ENCODE measurements at regions not wholly inside any gene's neighbourhood (a gene's known extent, or its start where the extent isn't known, plus 50 kb on each side); places are given as distances from the start of the nearest gene placed in this dataset.

GRCh38 chr4:95929448-95930064, 89.7 kb downstream of the PDHA2 start:
- no peak for DNase-seq

GRCh38 chr4:95939141-95939540, 99.2 kb downstream of the PDHA2 start:
- Histone ChIP-seq H3K27me3 (ENCODE audit: control insufficient read depth, insufficient read depth, low read length) (no peaks in the 10 kb centered on the region), H3K9me3 (ENCODE audit: control insufficient read depth in 2 of 3, insufficient read depth in 1 of 3, low read length in 3 of 3) (no peaks in the 10 kb centered on the region), H3K9ac (ENCODE audit: low read length in 3 of 3) (no peak overlapping the region), H3K27ac (ENCODE audit: low read depth in 2 of 2, low read length in 2 of 2) (no peak overlapping the region), H3K4me3 (ENCODE audit: low read length in 3 of 3) (no peak overlapping the region), H3K4me1 (ENCODE audit: control insufficient read depth in 2 of 3, insufficient read depth in 2 of 3, low read depth in 1 of 3, low read length in 3 of 3) (no peaks in the 10 kb centered on the region), H3K36me3 (ENCODE audit: control insufficient read depth in 2 of 3, insufficient read depth in 3 of 3, low read length in 3 of 3) (no peaks in the 10 kb centered on the region)
- TF ChIP-seq CTCF (IDR thresholded peaks at IDR 0.05; ENCODE audit: borderline replicate concordance, extremely low read depth, insufficient read depth), result no peak
- FAIRE-seq (no peak), DNase-seq (no peak)
- intact Hi-C loops (cut with DNase I), result no loop called here

More at GRCh38 chr4:95929448-95930064, 89.7 kb downstream of the PDHA2 start:
- Histone ChIP-seq H3K27ac (ENCODE audit: low read depth in 2 of 2, low read length in 2 of 2) (no peak overlapping the region), H3K36me3 (ENCODE audit: control insufficient read depth in 2 of 3, insufficient read depth in 3 of 3, low read length in 3 of 3) (no peaks in the 10 kb centered on the region), H3K27me3 (ENCODE audit: control insufficient read depth, insufficient read depth, low read length) (no peaks in the 10 kb centered on the region), H3K9ac (ENCODE audit: low read length in 3 of 3) (no peak overlapping the region), H3K4me3 (ENCODE audit: low read length in 3 of 3) (no peak overlapping the region), H3K9me3 (ENCODE audit: control insufficient read depth in 2 of 3, insufficient read depth in 1 of 3, low read length in 3 of 3) (peaks cover 0 to 13% (median 0%) of the 10 kb centered on the region in 3 donors), H3K4me1 (ENCODE audit: control insufficient read depth in 2 of 3, insufficient read depth in 2 of 3, low read depth in 1 of 3, low read length in 3 of 3) (no peaks in the 10 kb centered on the region)
- no peak for FAIRE-seq
- intact Hi-C loops (cut with DNase I), result no loop called here
- TF ChIP-seq CTCF (IDR thresholded peaks at IDR 0.05; ENCODE audit: borderline replicate concordance, extremely low read depth, insufficient read depth), result no peak

GRCh38 chr4:95949136-95949765, 109.4 kb downstream of the PDHA2 start:
- Histone ChIP-seq H3K36me3 (ENCODE audit: control insufficient read depth in 2 of 3, insufficient read depth in 3 of 3, low read length in 3 of 3) (no peaks in the 10 kb centered on the region), H3K9ac (ENCODE audit: low read length in 3 of 3) (no peak overlapping the region), H3K27ac (ENCODE audit: low read depth in 2 of 2, low read length in 2 of 2) (no peak overlapping the region), H3K4me3 (ENCODE audit: low read length in 3 of 3) (no peak overlapping the region), H3K27me3 (ENCODE audit: control insufficient read depth, insufficient read depth, low read length) (no peaks in the 10 kb centered on the region), H3K4me1 (ENCODE audit: control insufficient read depth in 2 of 3, insufficient read depth in 2 of 3, low read depth in 1 of 3, low read length in 3 of 3) (no peaks in the 10 kb centered on the region), H3K9me3 (ENCODE audit: control insufficient read depth in 2 of 3, insufficient read depth in 1 of 3, low read length in 3 of 3) (peaks cover 0 to 9% (median 0%) of the 10 kb centered on the region in 3 donors)
- FAIRE-seq, result no peak
- no peak for DNase-seq
- no peak for TF ChIP-seq CTCF (IDR thresholded peaks at IDR 0.05; ENCODE audit: borderline replicate concordance, extremely low read depth, insufficient read depth)
- intact Hi-C loops (cut with DNase I), result no loop called here

Data from kidney (tissue), 13 donors.